ENCODE measurements at regions not wholly inside any gene's neighbourhood (a gene's known extent, or its start where the extent isn't known, plus 50 kb on each side); places are given as distances from the start of the nearest gene placed in this dataset.

DNA sequence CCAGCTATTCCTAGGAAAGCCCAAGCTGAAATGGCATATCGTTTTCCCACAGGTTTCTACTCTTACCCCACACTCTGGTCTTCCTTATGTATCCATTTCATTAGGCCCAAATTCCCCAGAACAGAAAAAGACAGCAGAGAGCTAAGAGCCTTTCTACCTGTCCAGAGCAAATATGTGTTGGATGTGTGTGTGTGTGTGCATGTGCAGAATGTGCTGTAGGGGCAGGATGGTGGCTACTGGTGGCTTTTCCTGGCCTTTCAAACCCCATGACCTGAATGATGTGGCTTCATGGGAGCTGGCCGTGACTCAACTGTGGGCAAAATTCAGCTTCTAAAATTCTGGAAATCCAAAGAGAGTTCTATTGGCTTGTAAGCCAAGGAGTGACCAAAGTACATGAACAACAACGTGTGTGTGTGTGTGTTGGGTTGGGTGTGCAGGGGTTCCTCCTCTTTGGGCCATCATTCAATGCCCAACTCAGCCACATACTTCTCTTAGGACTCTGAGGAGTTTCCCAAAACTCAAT is 421.4 kb upstream of the CADM1 start:
- TF ChIP-seq GABPA (IDR thresholded peaks at IDR 0.05; ENCODE audit: low read depth) (no peak), POLR2AphosphoS5 (IDR thresholded peaks at IDR 0.05; ENCODE audit: low read depth, low read length) (no peak), GATA2 (CRISPR knock-in tag; IDR thresholded peaks at IDR 0.05) (no peak), RAD21 (IDR thresholded peaks at IDR 0.05; ENCODE audit: low read length) (no peak), ELF1 (IDR thresholded peaks at IDR 0.05) (no peak), EP300 (IDR thresholded peaks at IDR 0.05; ENCODE audit: borderline replicate concordance in 1 of 2, low read depth in 1 of 2, low read length in 1 of 2) (no peak), EZH2phosphoT487 (IDR thresholded peaks at IDR 0.05; ENCODE audit: borderline replicate concordance, low read depth) (no peak), JUND (IDR thresholded peaks at IDR 0.05) (no peak), TAF1 (IDR thresholded peaks at IDR 0.05; ENCODE audit: borderline replicate concordance, low read depth, low read length) (no peak), NRF1 (IDR thresholded peaks at IDR 0.05; ENCODE audit: low read depth, low read length) (no peak)
- TF ChIP-seq, protein P1, sequence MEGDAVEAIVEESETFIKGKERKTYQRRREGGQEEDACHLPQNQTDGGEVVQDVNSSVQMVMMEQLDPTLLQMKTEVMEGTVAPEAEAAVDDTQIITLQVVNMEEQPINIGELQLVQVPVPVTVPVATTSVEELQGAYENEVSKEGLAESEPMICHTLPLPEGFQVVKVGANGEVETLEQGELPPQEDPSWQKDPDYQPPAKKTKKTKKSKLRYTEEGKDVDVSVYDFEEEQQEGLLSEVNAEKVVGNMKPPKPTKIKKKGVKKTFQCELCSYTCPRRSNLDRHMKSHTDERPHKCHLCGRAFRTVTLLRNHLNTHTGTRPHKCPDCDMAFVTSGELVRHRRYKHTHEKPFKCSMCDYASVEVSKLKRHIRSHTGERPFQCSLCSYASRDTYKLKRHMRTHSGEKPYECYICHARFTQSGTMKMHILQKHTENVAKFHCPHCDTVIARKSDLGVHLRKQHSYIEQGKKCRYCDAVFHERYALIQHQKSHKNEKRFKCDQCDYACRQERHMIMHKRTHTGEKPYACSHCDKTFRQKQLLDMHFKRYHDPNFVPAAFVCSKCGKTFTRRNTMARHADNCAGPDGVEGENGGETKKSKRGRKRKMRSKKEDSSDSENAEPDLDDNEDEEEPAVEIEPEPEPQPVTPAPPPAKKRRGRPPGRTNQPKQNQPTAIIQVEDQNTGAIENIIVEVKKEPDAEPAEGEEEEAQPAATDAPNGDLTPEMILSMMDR (IDR thresholded peaks at IDR 0.05), result no peak
- TF ChIP-seq, protein P2, sequence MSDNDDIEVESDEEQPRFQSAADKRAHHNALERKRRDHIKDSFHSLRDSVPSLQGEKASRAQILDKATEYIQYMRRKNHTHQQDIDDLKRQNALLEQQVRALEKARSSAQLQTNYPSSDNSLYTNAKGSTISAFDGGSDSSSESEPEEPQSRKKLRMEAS (IDR thresholded peaks at IDR 0.05; ENCODE audit: low read depth), result no peak
- TF ChIP-seq, protein P3, sequence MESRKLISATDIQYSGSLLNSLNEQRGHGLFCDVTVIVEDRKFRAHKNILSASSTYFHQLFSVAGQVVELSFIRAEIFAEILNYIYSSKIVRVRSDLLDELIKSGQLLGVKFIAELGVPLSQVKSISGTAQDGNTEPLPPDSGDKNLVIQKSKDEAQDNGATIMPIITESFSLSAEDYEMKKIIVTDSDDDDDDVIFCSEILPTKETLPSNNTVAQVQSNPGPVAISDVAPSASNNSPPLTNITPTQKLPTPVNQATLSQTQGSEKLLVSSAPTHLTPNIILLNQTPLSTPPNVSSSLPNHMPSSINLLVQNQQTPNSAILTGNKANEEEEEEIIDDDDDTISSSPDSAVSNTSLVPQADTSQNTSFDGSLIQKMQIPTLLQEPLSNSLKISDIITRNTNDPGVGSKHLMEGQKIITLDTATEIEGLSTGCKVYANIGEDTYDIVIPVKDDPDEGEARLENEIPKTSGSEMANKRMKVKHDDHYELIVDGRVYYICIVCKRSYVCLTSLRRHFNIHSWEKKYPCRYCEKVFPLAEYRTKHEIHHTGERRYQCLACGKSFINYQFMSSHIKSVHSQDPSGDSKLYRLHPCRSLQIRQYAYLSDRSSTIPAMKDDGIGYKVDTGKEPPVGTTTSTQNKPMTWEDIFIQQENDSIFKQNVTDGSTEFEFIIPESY (IDR thresholded peaks at IDR 0.05; ENCODE audit: borderline replicate concordance, low read depth), result no peak
- TF ChIP-seq, protein P4, sequence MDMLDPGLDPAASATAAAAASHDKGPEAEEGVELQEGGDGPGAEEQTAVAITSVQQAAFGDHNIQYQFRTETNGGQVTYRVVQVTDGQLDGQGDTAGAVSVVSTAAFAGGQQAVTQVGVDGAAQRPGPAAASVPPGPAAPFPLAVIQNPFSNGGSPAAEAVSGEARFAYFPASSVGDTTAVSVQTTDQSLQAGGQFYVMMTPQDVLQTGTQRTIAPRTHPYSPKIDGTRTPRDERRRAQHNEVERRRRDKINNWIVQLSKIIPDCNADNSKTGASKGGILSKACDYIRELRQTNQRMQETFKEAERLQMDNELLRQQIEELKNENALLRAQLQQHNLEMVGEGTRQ (IDR thresholded peaks at IDR 0.05; ENCODE audit: borderline replicate concordance, low read depth, low read length), result no peak

Measured in SK-N-SH (cell line).